ENCODE measurements at regions not wholly inside any gene's neighbourhood (a gene's known extent, or its start where the extent isn't known, plus 50 kb on each side); places are given as distances from the start of the nearest gene placed in this dataset.

- CTCF ChIA-PET = no interaction called here
- DNase-seq (ENCODE audit: extremely low spot score) = no peak
- TF ChIP-seq HDGF (IDR thresholded peaks at IDR 0.05; ENCODE audit: borderline replicate concordance) (no peak), TARDBP (IDR thresholded peaks at IDR 0.05) (no peak), L3MBTL2 (conservative IDR thresholded peaks at IDR 0.05) (no peak), FOXK2 (IDR thresholded peaks at IDR 0.05) (no peak), CTBP1 (IDR thresholded peaks at IDR 0.05; ENCODE audit: borderline replicate concordance) (no peak), PKNOX1 (IDR thresholded peaks at IDR 0.05) (no peak), FOXA1 (IDR thresholded peaks at IDR 0.05) (no peak), SP1 (IDR thresholded peaks at IDR 0.05) (no peak), FOXM1 (IDR thresholded peaks at IDR 0.05; ENCODE audit: borderline replicate concordance) (no peak), ELF4 (IDR thresholded peaks at IDR 0.05) (no peak), SUZ12 (IDR thresholded peaks at IDR 0.05) (no peak), NFRKB (IDR thresholded peaks at IDR 0.05) (no peak), ARNT (IDR thresholded peaks at IDR 0.05) (no peak), LEF1 (IDR thresholded peaks at IDR 0.05; ENCODE audit: borderline replicate concordance) (no peak), ZNF384 (IDR thresholded peaks at IDR 0.05) (no peak), BHLHE40 (IDR thresholded peaks at IDR 0.05; ENCODE audit: borderline replicate concordance) (no peak)
- POLR2A ChIA-PET = no interaction called here
Measured at GRCh38 chr2:139360654-139361053, 580.5 kb upstream of the NXPH2 start.

- POLR2A ChIA-PET = no interaction called here
- CTCF ChIA-PET = no interaction called here
Measured at GRCh38 chr2:139359818-139360217, 579.6 kb upstream of the NXPH2 start.

GRCh38 chr2:139357972-139358371 is 577.8 kb upstream of the NXPH2 start:
- TF ChIP-seq CTBP1 (IDR thresholded peaks at IDR 0.05; ENCODE audit: borderline replicate concordance) = no peak
- no peak for TF ChIP-seq HDGF (IDR thresholded peaks at IDR 0.05; ENCODE audit: borderline replicate concordance)
- TF ChIP-seq NFRKB (IDR thresholded peaks at IDR 0.05) = no peak
- TF ChIP-seq ELF4 (IDR thresholded peaks at IDR 0.05) = no peak
- no peak for TF ChIP-seq FOXA1 (IDR thresholded peaks at IDR 0.05)
- TF ChIP-seq TARDBP (IDR thresholded peaks at IDR 0.05) = no peak
- no peak for TF ChIP-seq PKNOX1 (IDR thresholded peaks at IDR 0.05)
- no peak for TF ChIP-seq FOXK2 (IDR thresholded peaks at IDR 0.05)
- TF ChIP-seq ZNF384 (IDR thresholded peaks at IDR 0.05) = no peak
- TF ChIP-seq L3MBTL2 (conservative IDR thresholded peaks at IDR 0.05) = no peak
- TF ChIP-seq BHLHE40 (IDR thresholded peaks at IDR 0.05; ENCODE audit: borderline replicate concordance) = no peak
- DNase-seq (ENCODE audit: extremely low spot score) = no peak
- CTCF ChIA-PET = no interaction called here
- POLR2A ChIA-PET = no interaction called here

More at GRCh38 chr2:139359818-139360217, 579.6 kb upstream of the NXPH2 start:
- no peak for DNase-seq (ENCODE audit: extremely low spot score)
- TF ChIP-seq FOXA1 (IDR thresholded peaks at IDR 0.05) = no peak
- TF ChIP-seq ELF4 (IDR thresholded peaks at IDR 0.05) = no peak
- no peak for TF ChIP-seq SUZ12 (IDR thresholded peaks at IDR 0.05)
- TF ChIP-seq ZNF384 (IDR thresholded peaks at IDR 0.05) = no peak
- no peak for TF ChIP-seq LEF1 (IDR thresholded peaks at IDR 0.05; ENCODE audit: borderline replicate concordance)
- no peak for TF ChIP-seq SP1 (IDR thresholded peaks at IDR 0.05)
- no peak for TF ChIP-seq ARNT (IDR thresholded peaks at IDR 0.05)
- TF ChIP-seq NFRKB (IDR thresholded peaks at IDR 0.05) = no peak
- no peak for TF ChIP-seq PKNOX1 (IDR thresholded peaks at IDR 0.05)
- no peak for TF ChIP-seq L3MBTL2 (conservative IDR thresholded peaks at IDR 0.05)
- no peak for TF ChIP-seq BHLHE40 (IDR thresholded peaks at IDR 0.05; ENCODE audit: borderline replicate concordance)
- TF ChIP-seq FOXM1 (IDR thresholded peaks at IDR 0.05; ENCODE audit: borderline replicate concordance) = no peak
- TF ChIP-seq TARDBP (IDR thresholded peaks at IDR 0.05) = no peak
- TF ChIP-seq FOXK2 (IDR thresholded peaks at IDR 0.05) = no peak
- no peak for TF ChIP-seq CTBP1 (IDR thresholded peaks at IDR 0.05; ENCODE audit: borderline replicate concordance)
- TF ChIP-seq HDGF (IDR thresholded peaks at IDR 0.05; ENCODE audit: borderline replicate concordance) = no peak

GRCh38 chr2:139354518-139354917 is 574.3 kb upstream of the NXPH2 start:
- no peak for TF ChIP-seq LEF1 (IDR thresholded peaks at IDR 0.05; ENCODE audit: borderline replicate concordance)
- TF ChIP-seq ZNF384 (IDR thresholded peaks at IDR 0.05) = no peak
- no peak for TF ChIP-seq ELF4 (IDR thresholded peaks at IDR 0.05)
- no peak for TF ChIP-seq PKNOX1 (IDR thresholded peaks at IDR 0.05)
- TF ChIP-seq TARDBP (IDR thresholded peaks at IDR 0.05) = no peak
- TF ChIP-seq FOXA1 (IDR thresholded peaks at IDR 0.05) = no peak
- no peak for TF ChIP-seq SUZ12 (IDR thresholded peaks at IDR 0.05)
- no peak for TF ChIP-seq HDGF (IDR thresholded peaks at IDR 0.05; ENCODE audit: borderline replicate concordance)
- no peak for TF ChIP-seq BHLHE40 (IDR thresholded peaks at IDR 0.05; ENCODE audit: borderline replicate concordance)
- no peak for TF ChIP-seq FOXM1 (IDR thresholded peaks at IDR 0.05; ENCODE audit: borderline replicate concordance)
- TF ChIP-seq NFRKB (IDR thresholded peaks at IDR 0.05) = no peak
- no peak for TF ChIP-seq L3MBTL2 (conservative IDR thresholded peaks at IDR 0.05)
- no peak for TF ChIP-seq SP1 (IDR thresholded peaks at IDR 0.05)
- TF ChIP-seq FOXK2 (IDR thresholded peaks at IDR 0.05) = no peak
- TF ChIP-seq ARNT (IDR thresholded peaks at IDR 0.05) = no peak
- no peak for TF ChIP-seq CTBP1 (IDR thresholded peaks at IDR 0.05; ENCODE audit: borderline replicate concordance)
- DNase-seq (ENCODE audit: extremely low spot score) = no peak
- POLR2A ChIA-PET = no interaction called here
- CTCF ChIA-PET = no interaction called here

- no peak for TF ChIP-seq FOXM1 (IDR thresholded peaks at IDR 0.05; ENCODE audit: borderline replicate concordance)
- no peak for TF ChIP-seq FOXA1 (IDR thresholded peaks at IDR 0.05)
- no peak for TF ChIP-seq SUZ12 (IDR thresholded peaks at IDR 0.05)
- no peak for TF ChIP-seq ARNT (IDR thresholded peaks at IDR 0.05)
- no peak for TF ChIP-seq FOXK2 (IDR thresholded peaks at IDR 0.05)
- TF ChIP-seq L3MBTL2 (conservative IDR thresholded peaks at IDR 0.05) = no peak
- no peak for TF ChIP-seq ELF4 (IDR thresholded peaks at IDR 0.05)
- no peak for TF ChIP-seq TARDBP (IDR thresholded peaks at IDR 0.05)
- ChIA-PET POLR2A (no interaction called here), CTCF (no interaction called here)
- DNase-seq (ENCODE audit: extremely low spot score) = no peak
Measured at GRCh38 chr2:139353874-139354273, 573.7 kb upstream of the NXPH2 start.
